ENCODE measurements at regions not wholly inside any gene's neighbourhood (a gene's known extent, or its start where the extent isn't known, plus 50 kb on each side); places are given as distances from the start of the nearest gene placed in this dataset.

DNA sequence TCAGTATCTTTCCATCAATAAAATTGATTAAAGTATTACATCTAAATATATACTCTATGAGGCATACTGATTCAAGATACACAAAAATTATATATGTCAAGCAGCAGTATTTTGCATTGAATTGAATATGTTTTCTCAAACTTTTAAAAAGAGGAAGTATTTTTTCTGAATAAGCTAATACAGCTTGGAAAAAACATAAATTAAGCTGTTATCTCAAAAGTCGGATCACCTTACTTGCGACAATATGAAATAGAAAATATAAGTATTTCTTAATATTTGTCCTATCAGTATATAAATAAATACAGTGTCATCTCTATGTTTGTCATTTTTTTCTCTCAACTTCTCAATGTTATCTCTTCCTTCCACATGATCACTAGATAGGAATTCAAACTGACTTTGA is 139.3 kb downstream of the MBL2 start:
- TF ChIP-seq, protein P1, sequence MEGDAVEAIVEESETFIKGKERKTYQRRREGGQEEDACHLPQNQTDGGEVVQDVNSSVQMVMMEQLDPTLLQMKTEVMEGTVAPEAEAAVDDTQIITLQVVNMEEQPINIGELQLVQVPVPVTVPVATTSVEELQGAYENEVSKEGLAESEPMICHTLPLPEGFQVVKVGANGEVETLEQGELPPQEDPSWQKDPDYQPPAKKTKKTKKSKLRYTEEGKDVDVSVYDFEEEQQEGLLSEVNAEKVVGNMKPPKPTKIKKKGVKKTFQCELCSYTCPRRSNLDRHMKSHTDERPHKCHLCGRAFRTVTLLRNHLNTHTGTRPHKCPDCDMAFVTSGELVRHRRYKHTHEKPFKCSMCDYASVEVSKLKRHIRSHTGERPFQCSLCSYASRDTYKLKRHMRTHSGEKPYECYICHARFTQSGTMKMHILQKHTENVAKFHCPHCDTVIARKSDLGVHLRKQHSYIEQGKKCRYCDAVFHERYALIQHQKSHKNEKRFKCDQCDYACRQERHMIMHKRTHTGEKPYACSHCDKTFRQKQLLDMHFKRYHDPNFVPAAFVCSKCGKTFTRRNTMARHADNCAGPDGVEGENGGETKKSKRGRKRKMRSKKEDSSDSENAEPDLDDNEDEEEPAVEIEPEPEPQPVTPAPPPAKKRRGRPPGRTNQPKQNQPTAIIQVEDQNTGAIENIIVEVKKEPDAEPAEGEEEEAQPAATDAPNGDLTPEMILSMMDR (IDR thresholded peaks at IDR 0.05 in 8 of 11, conservative IDR thresholded peaks at IDR 0.05 in 3 of 11) = no peak
- no peak for TF ChIP-seq POLR2A (IDR thresholded peaks at IDR 0.05)
